HAP-1 (cell line): ENCODE measurements at regions not wholly inside any gene's neighbourhood (a gene's known extent, or its start where the extent isn't known, plus 50 kb on each side); places are given as distances from the start of the nearest gene placed in this dataset.

Source experiments
- DNase-seq, 2 experiments: peaks; one replicate each; pipeline ENCODE4 v3.0.0-alpha.2; 2016 to 2020; ENCODE audit warnings: low spot score in 2 of 2
- H3K27me3 ChIP-seq: fragments of 250-450 bp; sonication (Bioruptor Pico); 2 replicates; pipeline ENCODE4 v1.5.1; 2020; ENCODE audit warnings: low read depth, mild to moderate bottlenecking, moderate library complexity
- H3K36me3 ChIP-seq: fragments of 250-450 bp; sonication (Bioruptor Pico); replicated peaks from 2 replicates; pipeline ENCODE4 v1.5.1; 2020; ENCODE audit warnings: mild to moderate bottlenecking
- H3K4me1 ChIP-seq: fragments of 250-450 bp; sonication (Bioruptor Pico); 2 replicates; pipeline ENCODE4 v1.5.1; 2020; ENCODE audit warnings: mild to moderate bottlenecking
- H3K4me3 ChIP-seq: fragments of 250-450 bp; sonication (Bioruptor Pico); 2 replicates; pipeline ENCODE4 v1.5.1; 2020; ENCODE audit warnings: mild to moderate bottlenecking, moderate library complexity
- H3K9me3 ChIP-seq: fragments of 250-450 bp; sonication (Bioruptor Pico); 2 replicates; pipeline ENCODE4 v1.5.1; 2020; ENCODE audit warnings: mild to moderate bottlenecking, moderate library complexity
- in situ Hi-C: fragments of 300-500 bp; cut with MboI; formaldehyde crosslinking; loops from 3 replicates; pipeline ENCODE4 v1.14.3; 2020; ENCODE audit warnings: low sequenced_read_pairs, inconsistent platforms, mixed read lengths

DNA sequence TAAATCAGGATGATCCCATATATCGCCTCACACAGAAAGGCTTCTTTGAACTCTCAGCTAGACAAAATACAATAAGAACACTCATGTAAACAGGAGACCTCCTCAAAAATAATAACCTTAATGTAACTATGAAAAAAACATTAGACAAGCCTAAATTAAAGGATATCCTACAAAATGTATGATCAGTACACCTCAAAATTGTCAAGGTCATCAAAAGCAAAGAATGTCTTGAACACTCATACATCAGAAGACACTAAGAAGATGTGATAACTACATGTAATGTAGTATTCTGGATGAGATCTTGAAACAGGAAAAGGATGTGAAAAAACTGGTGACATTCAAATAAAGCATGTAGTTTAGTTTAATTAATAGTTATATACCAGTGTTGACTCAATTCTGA, 616.8 kb upstream of the ZEB2 start:
- DNase-seq = no peak
- Histone ChIP-seq H3K4me3 (no peak overlapping the region), H3K4me1 (no peaks in the 10 kb centered on the region), H3K36me3 (no peaks in the 10 kb centered on the region), H3K27me3 (no peaks in the 10 kb centered on the region), H3K9me3 (no peaks in the 10 kb centered on the region)
- in situ Hi-C loops = no loop called here

DNA sequence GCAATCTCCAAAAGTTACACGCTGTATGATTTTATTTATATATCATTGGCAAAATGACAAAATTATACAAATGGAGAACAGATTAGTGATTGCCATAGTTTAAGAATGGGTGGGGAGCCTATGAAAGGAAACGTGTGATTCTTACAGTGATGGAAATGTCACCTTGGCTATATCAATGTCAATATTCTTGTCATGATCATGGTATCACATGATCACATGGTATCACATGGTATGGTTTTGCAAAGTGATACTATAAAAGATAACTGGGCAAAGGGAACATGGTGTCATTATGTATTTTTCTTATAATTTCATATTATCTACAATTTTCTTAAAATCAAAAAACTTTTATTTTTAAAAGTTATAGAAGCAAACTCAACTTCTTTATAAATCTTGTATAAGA, 606.2 kb upstream of the ZEB2 start:
- Histone ChIP-seq H3K4me3 (no peak overlapping the region), H3K9me3 (no peaks in the 10 kb centered on the region), H3K36me3 (no peaks in the 10 kb centered on the region), H3K4me1 (no peaks in the 10 kb centered on the region), H3K27me3 (no peaks in the 10 kb centered on the region)
- no peak for DNase-seq
- in situ Hi-C loops = no loop called here

DNA sequence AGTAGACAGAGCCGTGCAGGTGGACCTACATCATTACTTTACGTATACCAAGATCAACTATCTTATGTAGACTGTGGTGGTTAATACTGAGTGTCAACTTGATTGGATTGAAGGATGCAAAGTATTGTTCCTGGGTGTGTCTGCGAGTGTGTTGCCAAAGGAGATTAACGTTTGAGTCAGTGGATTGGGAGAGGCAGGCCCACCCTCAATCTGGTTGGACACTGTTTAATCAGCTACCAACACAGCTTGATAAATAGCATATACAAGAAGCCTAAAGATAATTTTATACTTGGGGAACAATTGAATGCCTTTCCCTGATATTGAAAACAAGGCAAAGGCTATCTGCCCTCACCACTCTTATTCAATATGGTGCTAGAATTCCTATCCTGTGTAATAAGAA, 604.2 kb upstream of the ZEB2 start:
- DNase-seq = no peak
- in situ Hi-C loops = no loop called here

GRCh38 chr2:145123606-145124005, 603.7 kb upstream of the ZEB2 start:
- H3K27me3 ChIP-seq = no peaks in the 10 kb centered on the region
- no peak for DNase-seq
- H3K9me3 ChIP-seq = no peaks in the 10 kb centered on the region
- in situ Hi-C loops = no loop called here
- no peaks in the 10 kb centered on the region for H3K4me1 ChIP-seq
- no peaks in the 10 kb centered on the region for H3K36me3 ChIP-seq
- H3K4me3 ChIP-seq = no peak overlapping the region

More for the DNA sequence above, 604.2 kb upstream of the ZEB2 start:
- H3K9me3 ChIP-seq = no peaks in the 10 kb centered on the region
- no peaks in the 10 kb centered on the region for H3K27me3 ChIP-seq
- H3K4me1 ChIP-seq = no peaks in the 10 kb centered on the region
- no peaks in the 10 kb centered on the region for H3K36me3 ChIP-seq
- H3K4me3 ChIP-seq = no peak overlapping the region

GRCh38 chr2:145119225-145119624, 599.3 kb upstream of the ZEB2 start:
- H3K36me3 ChIP-seq = no peaks in the 10 kb centered on the region
- no peaks in the 10 kb centered on the region for H3K27me3 ChIP-seq
- H3K4me1 ChIP-seq = no peaks in the 10 kb centered on the region
- H3K4me3 ChIP-seq = no peak overlapping the region
- no peaks in the 10 kb centered on the region for H3K9me3 ChIP-seq
- in situ Hi-C loops = no loop called here
- no peak for DNase-seq

- H3K9me3 ChIP-seq = no peaks in the 10 kb centered on the region
- H3K36me3 ChIP-seq = no peaks in the 10 kb centered on the region
- H3K4me3 ChIP-seq = no peak overlapping the region
- DNase-seq = no peak
- H3K4me1 ChIP-seq = no peaks in the 10 kb centered on the region
- no peaks in the 10 kb centered on the region for H3K27me3 ChIP-seq
- in situ Hi-C loops = no loop called here
These were observed 597.2 kb upstream of the ZEB2 start for GRCh38 chr2:145116834-145117725.

DNA sequence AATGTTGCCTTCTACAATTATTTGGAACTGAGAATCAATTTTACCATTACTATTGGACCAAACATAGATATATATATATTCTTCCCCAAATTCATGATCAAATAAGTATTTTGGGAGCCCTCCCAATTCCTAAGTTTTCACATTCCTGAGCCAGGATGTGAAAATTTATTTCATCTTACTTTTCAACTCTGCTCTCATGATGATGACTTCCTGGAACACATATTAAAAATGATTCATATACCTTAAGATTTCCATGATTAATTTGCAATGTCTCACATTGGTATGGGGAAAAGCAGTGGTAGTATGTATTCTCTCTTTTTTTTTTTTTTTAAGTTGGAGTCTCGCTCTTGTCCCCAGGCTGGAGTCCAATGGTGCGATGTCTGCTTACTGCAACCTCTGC, 596.1 kb upstream of the ZEB2 start:
- Histone ChIP-seq H3K4me1 (no peaks in the 10 kb centered on the region), H3K4me3 (no peak overlapping the region), H3K9me3 (no peaks in the 10 kb centered on the region), H3K36me3 (no peaks in the 10 kb centered on the region), H3K27me3 (no peaks in the 10 kb centered on the region)
- DNase-seq = no peak
- in situ Hi-C loops = no loop called here

GRCh38 chr2:145114726-145115125, 594.8 kb upstream of the ZEB2 start:
- Histone ChIP-seq H3K9me3 (no peaks in the 10 kb centered on the region), H3K4me3 (no peak overlapping the region), H3K4me1 (no peaks in the 10 kb centered on the region), H3K36me3 (no peaks in the 10 kb centered on the region), H3K27me3 (no peaks in the 10 kb centered on the region)
- no peak for DNase-seq
- in situ Hi-C loops = no loop called here

DNA sequence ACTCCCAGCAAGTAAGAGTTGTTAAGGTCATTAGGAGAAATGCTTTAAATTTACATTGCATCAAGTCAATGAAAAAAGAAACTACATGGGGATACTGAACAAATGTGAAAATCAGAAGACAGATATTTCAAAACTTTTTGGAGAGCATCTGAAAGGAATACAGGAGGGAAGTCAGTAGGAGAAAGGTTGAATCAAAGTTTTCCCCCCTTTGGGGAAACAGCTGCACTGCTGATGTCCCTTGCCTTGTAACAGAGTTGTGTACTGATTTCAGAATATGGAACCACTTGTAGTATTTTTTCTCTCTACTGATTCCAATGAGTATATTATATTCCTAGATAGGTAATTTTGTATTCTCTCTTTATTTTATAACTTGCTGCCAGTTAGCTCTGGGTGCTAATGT, 592.5 kb upstream of the ZEB2 start:
- H3K9me3 ChIP-seq = no peaks in the 10 kb centered on the region
- no peaks in the 10 kb centered on the region for H3K4me1 ChIP-seq
- in situ Hi-C loops = no loop called here
- no peak overlapping the region for H3K4me3 ChIP-seq
- no peak for DNase-seq
- no peaks in the 10 kb centered on the region for H3K36me3 ChIP-seq
- H3K27me3 ChIP-seq = no peaks in the 10 kb centered on the region

DNA sequence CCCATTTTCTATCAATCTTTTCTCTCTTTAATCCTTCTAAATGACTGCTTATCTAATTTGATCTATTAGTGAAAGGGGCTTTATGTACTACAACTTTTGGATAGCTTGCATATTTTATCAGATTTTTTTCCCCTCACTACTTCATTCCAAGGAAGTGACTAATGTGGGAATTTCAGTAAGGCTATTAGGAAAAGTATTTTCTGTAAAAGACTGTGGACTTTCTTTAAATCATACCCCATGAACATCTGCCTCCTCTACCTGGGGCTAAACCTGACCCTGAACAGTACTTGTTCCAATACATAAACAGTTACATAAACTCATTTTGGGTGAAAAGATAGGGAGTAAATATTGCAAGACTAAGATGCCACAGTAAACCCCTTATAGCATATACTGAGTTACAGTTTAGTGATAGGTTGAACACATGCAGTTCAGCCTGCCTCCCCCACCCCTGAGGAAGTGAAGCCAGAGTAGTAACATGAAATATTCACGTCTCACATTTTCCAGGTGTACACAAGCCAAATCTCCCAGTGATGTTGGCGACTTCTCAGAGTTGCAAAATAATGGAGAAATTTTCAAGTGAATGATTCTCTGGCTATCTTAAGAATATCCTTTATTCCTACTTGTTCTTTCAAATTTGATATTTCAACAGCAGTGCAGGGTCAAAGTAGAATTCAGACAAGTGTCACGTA, 590.9 kb upstream of the ZEB2 start:
- H3K4me1 ChIP-seq = no peaks in the 10 kb centered on the region
- H3K4me3 ChIP-seq = no peak overlapping the region
- in situ Hi-C loops = no loop called here
- H3K27me3 ChIP-seq = no peaks in the 10 kb centered on the region
- H3K9me3 ChIP-seq = no peaks in the 10 kb centered on the region
- H3K36me3 ChIP-seq = no peaks in the 10 kb centered on the region
- no peak for DNase-seq

GRCh38 chr2:145108959-145109710, 589.2 kb upstream of the ZEB2 start:
- no peaks in the 10 kb centered on the region for H3K36me3 ChIP-seq
- in situ Hi-C loops = no loop called here
- DNase-seq = no peak
- no peak overlapping the region for H3K4me3 ChIP-seq
- no peaks in the 10 kb centered on the region for H3K4me1 ChIP-seq
- no peaks in the 10 kb centered on the region for H3K27me3 ChIP-seq
- no peaks in the 10 kb centered on the region for H3K9me3 ChIP-seq

DNA sequence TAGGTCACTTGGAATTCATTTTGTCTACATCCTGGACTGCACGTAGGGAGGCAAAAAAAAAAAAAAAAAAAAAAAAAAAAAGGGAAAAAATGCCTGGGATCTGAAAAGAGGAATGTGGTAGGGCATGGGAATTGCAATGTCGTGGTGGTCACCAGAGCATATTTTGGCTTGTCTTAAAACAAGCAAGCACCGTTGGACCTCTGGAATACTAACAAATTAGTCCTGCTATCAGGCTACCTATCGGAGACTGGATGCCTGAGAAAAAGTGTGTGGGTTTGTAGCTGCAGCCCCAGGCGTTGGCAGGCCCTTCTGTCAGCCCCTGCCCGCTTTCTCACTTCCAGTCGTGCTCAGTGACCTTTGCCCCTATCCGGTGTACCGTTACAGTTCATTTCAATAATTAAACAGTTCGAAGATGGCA, 588.5 kb upstream of the ZEB2 start:
- Histone ChIP-seq H3K27me3 (no peaks in the 10 kb centered on the region), H3K4me1 (no peaks in the 10 kb centered on the region), H3K36me3 (no peaks in the 10 kb centered on the region), H3K9me3 (no peaks in the 10 kb centered on the region), H3K4me3 (no peak overlapping the region)
- DNase-seq = no peak
- in situ Hi-C loops = no loop called here

DNA sequence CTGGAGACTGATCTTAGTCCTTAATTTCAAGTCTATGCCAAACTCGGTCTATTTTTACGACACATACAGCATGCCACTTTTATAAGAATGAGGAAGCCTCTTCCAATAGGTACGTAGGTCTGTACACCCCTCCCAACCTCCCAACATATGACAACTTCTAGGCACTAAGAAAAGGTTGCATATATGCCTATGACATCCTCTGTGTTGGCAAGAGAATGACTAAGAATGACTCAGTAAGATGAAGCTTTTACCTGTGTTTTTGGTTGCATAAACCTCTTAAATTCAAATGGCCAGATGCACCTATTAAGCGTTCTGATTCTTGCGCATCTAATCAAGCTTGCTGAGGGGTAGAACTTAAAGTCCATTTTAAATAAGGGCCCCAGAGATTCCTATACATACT, 586.4 kb upstream of the ZEB2 start:
- Histone ChIP-seq H3K4me3 (no peak overlapping the region), H3K4me1 (no peaks in the 10 kb centered on the region), H3K36me3 (no peaks in the 10 kb centered on the region), H3K27me3 (no peaks in the 10 kb centered on the region), H3K9me3 (no peaks in the 10 kb centered on the region)
- DNase-seq = no peak
- in situ Hi-C loops = no loop called here

DNA sequence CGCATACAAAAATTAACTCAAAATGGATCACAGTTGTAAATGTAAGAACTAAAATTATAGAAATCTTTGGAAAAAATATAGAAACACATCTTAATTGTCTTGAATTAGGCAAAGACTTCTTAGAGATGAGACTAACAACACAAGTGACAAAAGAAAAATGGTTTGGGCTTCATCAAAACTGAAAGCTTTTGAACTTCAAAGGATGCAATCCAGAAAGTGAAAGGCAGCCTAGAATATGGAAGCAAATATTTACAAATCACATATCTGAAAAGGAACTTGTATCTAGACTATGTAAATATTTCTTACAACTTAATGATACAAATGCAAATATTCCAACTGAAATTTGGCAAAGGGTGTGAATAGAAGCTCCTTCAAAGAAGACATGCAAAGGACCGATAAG, 582.8 kb upstream of the ZEB2 start:
- in situ Hi-C loops = no loop called here
- H3K27me3 ChIP-seq = no peaks in the 10 kb centered on the region
- no peaks in the 10 kb centered on the region for H3K36me3 ChIP-seq
- H3K4me3 ChIP-seq = no peak overlapping the region
- no peak for DNase-seq
- H3K4me1 ChIP-seq = no peaks in the 10 kb centered on the region
- H3K9me3 ChIP-seq = no peaks in the 10 kb centered on the region
